Naive thymus-derived CD4-positive, alpha-beta T cell (primary cell): ENCODE measurements at regions not wholly inside any gene's neighbourhood (a gene's known extent, or its start where the extent isn't known, plus 50 kb on each side); places are given as distances from the start of the nearest gene placed in this dataset.
"Not testable (repeated sequence)": the region's sequence is repeated elsewhere in the genome, so short reads cannot be mapped to it uniquely, and the experiment has no call there.

ENCODE experiments used
- ATAC-seq: fragments of 150-1000 bp; cut with Tn5 transposase; 2 replicates; pipeline ENCODE4 v1.10.0; 2021; ENCODE audit warnings: mild to moderate bottlenecking, moderate library complexity
- CTCF ChIA-PET: fragments of 350-600 bp; sonication (Branson Sonifier 250); formaldehyde crosslinking; loops from one replicate; lab custom pipeline; 2021; ENCODE audit warnings: antibody characterized with exemption; lab: Charles Lee
- POLR2A ChIA-PET: fragments of 350-600 bp; sonication (Branson Sonifier 250); formaldehyde crosslinking; loops from one replicate; lab custom pipeline; 2021; ENCODE audit warnings: antibody characterized with exemption, inconsistent platforms; lab: Charles Lee
- DNase-seq, 9 donors: peaks; one replicate each; pipeline versions ENCODE4 v3.0.0 to v3.0.0-alpha.2; 2020 to 2022; ENCODE audit warnings: mixed read lengths in 1 of 9
- H3K27ac ChIP-seq: one replicate; pipeline ENCODE4 v1.7.0; 2013; ENCODE audit warnings: mild to moderate bottlenecking, low read depth, low read length, moderate library complexity
- H3K27me3 ChIP-seq, 2 donors: one replicate each; pipeline ENCODE4 v1.7.0; 2013; ENCODE audit warnings: low read length in 2 of 2, mild to moderate bottlenecking in 2 of 2, moderate library complexity in 2 of 2; ENCODE audit not compliant: control insufficient read depth in 2 of 2, insufficient read depth in 2 of 2
- H3K36me3 ChIP-seq, 3 experiments: 1 replicate in 2 of 3; 2 replicates in 1 of 3; pipeline ENCODE4 v1.7.0; 2013; ENCODE audit warnings: low read length in 3 of 3, mild to moderate bottlenecking in 3 of 3, moderate library complexity in 1 of 3; ENCODE audit not compliant: insufficient read depth in 3 of 3, control insufficient read depth in 2 of 3
- H3K4me1 ChIP-seq, 2 donors: one replicate each; pipeline ENCODE4 v1.7.0; 2013; ENCODE audit warnings: low read length in 2 of 2, mild to moderate bottlenecking in 2 of 2, moderate library complexity in 1 of 2; ENCODE audit not compliant: control insufficient read depth in 2 of 2, insufficient read depth in 2 of 2
- H3K4me3 ChIP-seq: 2 replicates; pipeline ENCODE4 v1.7.0; 2013; ENCODE audit warnings: mild to moderate bottlenecking, low read length
- H3K9me3 ChIP-seq, 3 experiments: 1 replicate in 2 of 3; 2 replicates in 1 of 3; pipeline ENCODE4 v1.7.0; 2013; ENCODE audit warnings: low read length in 3 of 3; ENCODE audit not compliant: control insufficient read depth in 2 of 3
- H3K27ac Mint-ChIP-seq, 9 donors: one replicate each; pipeline ENCODE4 v1.8.0; 2020 to 2022; ENCODE audit warnings: mixed read lengths in 9 of 9, mild to moderate bottlenecking in 8 of 9, moderate library complexity in 5 of 9, inconsistent platforms in 2 of 9
- H3K27me3 Mint-ChIP-seq, 5 donors: one replicate each; pipeline ENCODE4 v1.8.0; 2021 to 2022; ENCODE audit warnings: mixed read lengths in 5 of 5, mild to moderate bottlenecking in 1 of 5
- H3K36me3 Mint-ChIP-seq, 5 donors: one replicate each; pipeline ENCODE4 v1.8.0; 2020 to 2022; ENCODE audit warnings: mixed read lengths in 5 of 5, mild to moderate bottlenecking in 3 of 5, inconsistent platforms in 1 of 5
- H3K4me1 Mint-ChIP-seq, 7 donors: one replicate each; pipeline ENCODE4 v1.8.0; 2020 to 2022; ENCODE audit warnings: mixed read lengths in 7 of 7, mild to moderate bottlenecking in 3 of 7, inconsistent platforms in 1 of 7
- H3K4me3 Mint-ChIP-seq, 10 donors: one replicate each; pipeline ENCODE4 v1.8.0; 2020 to 2022; ENCODE audit warnings: mild to moderate bottlenecking in 10 of 10, mixed read lengths in 10 of 10, moderate library complexity in 6 of 10, inconsistent platforms in 2 of 10
- H3K9me3 Mint-ChIP-seq, 11 donors: one replicate each; pipeline ENCODE4 v1.8.0; 2020 to 2022; ENCODE audit warnings: mixed read lengths in 11 of 11, mild to moderate bottlenecking in 4 of 11, inconsistent platforms in 1 of 11, moderate library complexity in 1 of 11
- intact Hi-C, 2 donors: fragments of 100-400 bp; cut with micrococcal nuclease; formaldehyde crosslinking; loops; one replicate each; pipeline ENCODE4 v1.15.1; 2023

GRCh38 chr20:29741894-29742698 lies 1515.4 kb upstream of the DEFB115 start:
- Histone ChIP-seq H3K4me1 (no peaks in the 10 kb centered on the region), H3K9me3 (peaks cover 0 to 12% (median 0%) of the 10 kb centered on the region in 3 experiments), H3K4me3 (no peak overlapping the region), H3K36me3 (no peaks in the 10 kb centered on the region), H3K27me3 (no peaks in the 10 kb centered on the region), H3K27ac (no peak overlapping the region)
- H3K27ac Mint-ChIP-seq: no peak overlapping the region
- H3K27me3 Mint-ChIP-seq: peaks cover 0 to 7% (median 0%) of the 10 kb centered on the region in 5 donors
- intact Hi-C loops: no loop called here
- ChIA-PET CTCF (no interaction called here), POLR2A (no interaction called here)
- no peaks in the 10 kb centered on the region for H3K4me1 Mint-ChIP-seq
- H3K4me3 Mint-ChIP-seq: peak overlapping the region in 1 of 10 donors; percentile 27
- ATAC-seq (peak; percentile 24), DNase-seq (no peak)
- peaks cover 0 to 49% (median 22%) of the 10 kb centered on the region in 11 donors for H3K9me3 Mint-ChIP-seq
- H3K36me3 Mint-ChIP-seq: peaks cover 0 to 5% (median 0%) of the 10 kb centered on the region in 5 donors

DNA sequence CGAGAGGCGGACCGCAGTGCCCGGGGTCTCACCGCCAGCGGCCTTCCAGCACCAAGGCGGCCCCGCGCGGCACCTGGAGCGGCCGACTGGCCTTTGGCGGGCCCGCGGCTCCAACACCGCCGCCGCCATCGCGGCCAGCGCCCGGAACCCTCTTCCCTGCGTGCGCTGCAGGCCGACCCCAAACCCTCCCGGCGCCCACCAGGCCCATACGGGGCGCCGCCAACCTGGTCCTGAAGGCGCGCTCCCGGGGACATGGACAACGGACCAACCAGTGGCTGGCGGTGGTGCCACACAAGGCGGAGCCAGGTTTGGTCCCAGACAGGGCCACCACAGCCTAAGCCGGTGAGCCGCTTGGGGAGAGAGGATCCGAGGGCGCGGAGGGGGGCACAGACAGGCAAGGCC lies 1514.8 kb upstream of the DEFB115 start:
- ChIA-PET POLR2A (no interaction called here), CTCF (no interaction called here)
- intact Hi-C loops: no loop called here
- Histone ChIP-seq H3K27me3 (no peaks in the 10 kb centered on the region), H3K27ac (no peak overlapping the region), H3K4me1 (no peaks in the 10 kb centered on the region), H3K4me3 (no peak overlapping the region), H3K9me3 (peaks cover 0 to 12% (median 0%) of the 10 kb centered on the region in 3 experiments), H3K36me3 (no peaks in the 10 kb centered on the region)
- H3K27me3 Mint-ChIP-seq: peaks cover 0 to 7% (median 0%) of the 10 kb centered on the region in 5 donors
- H3K4me3 Mint-ChIP-seq: no peak overlapping the region
- ATAC-seq (no peak), DNase-seq (no peak)
- no peaks in the 10 kb centered on the region for H3K4me1 Mint-ChIP-seq
- H3K36me3 Mint-ChIP-seq: peaks cover 0 to 5% (median 0%) of the 10 kb centered on the region in 5 donors
- H3K9me3 Mint-ChIP-seq: peaks cover 0 to 45% (median 18%) of the 10 kb centered on the region in 11 donors
- H3K27ac Mint-ChIP-seq: no peak overlapping the region

DNA sequence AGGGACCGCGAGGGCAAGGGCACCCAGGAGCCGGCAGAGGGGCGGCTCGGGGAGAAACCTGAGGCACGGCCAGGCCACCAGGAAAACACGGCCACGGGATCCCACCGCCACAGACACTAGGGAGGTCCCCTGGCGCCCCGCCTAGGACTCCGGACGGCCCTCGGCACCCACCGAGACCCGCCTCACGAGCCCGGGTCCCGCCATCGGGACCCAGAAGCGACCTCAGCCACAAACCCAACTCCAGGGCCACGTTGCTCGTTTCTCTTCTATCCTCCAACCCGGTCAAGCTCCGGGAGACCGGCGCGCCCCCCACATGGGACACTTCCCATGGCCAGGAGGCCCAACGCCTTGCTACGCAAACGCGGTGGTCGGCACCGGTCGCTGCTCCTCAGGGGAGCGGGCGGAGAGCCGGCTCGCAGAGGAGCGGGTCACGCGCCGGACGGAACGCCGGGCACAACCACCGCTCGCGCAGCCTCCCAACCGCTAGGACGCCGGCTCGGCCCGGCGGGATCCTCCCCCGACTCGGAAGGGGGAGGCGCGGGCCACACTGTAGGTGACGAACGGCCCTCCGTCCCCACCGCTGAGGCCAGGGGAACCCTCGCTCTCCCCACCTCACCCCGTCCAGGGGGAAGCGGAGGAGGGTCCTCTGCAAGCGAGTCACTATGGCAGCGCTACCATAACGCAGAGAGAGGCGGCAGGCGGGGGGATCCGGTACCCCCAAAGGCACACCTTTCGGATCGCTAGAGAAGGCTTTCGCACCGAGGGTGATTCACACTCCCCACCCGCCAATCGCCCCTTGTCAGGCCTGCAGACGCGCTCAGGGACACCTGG lies 1514.1 kb upstream of the DEFB115 start:
- peaks cover 0 to 39% (median 13%) of the 10 kb centered on the region in 11 donors for H3K9me3 Mint-ChIP-seq
- H3K4me3 Mint-ChIP-seq: peak overlapping the region in 1 of 10 donors; percentile 48
- intact Hi-C loops: no loop called here
- H3K36me3 ChIP-seq: no peaks in the 10 kb centered on the region
- ChIA-PET CTCF (no interaction called here), POLR2A (no interaction called here)
- H3K27ac Mint-ChIP-seq: no peak overlapping the region
- peaks cover 0 to 12% (median 0%) of the 10 kb centered on the region in 3 experiments for H3K9me3 ChIP-seq
- H3K4me1 ChIP-seq: no peaks in the 10 kb centered on the region
- no peak for ATAC-seq
- DNase-seq: no peak
- peaks cover 0 to 7% (median 0%) of the 10 kb centered on the region in 5 donors for H3K27me3 Mint-ChIP-seq
- no peaks in the 10 kb centered on the region for H3K27me3 ChIP-seq
- H3K4me3 ChIP-seq: no peak overlapping the region
- no peaks in the 10 kb centered on the region for H3K4me1 Mint-ChIP-seq
- H3K27ac ChIP-seq: no peak overlapping the region
- peaks cover 0 to 5% (median 0%) of the 10 kb centered on the region in 5 donors for H3K36me3 Mint-ChIP-seq

DNA sequence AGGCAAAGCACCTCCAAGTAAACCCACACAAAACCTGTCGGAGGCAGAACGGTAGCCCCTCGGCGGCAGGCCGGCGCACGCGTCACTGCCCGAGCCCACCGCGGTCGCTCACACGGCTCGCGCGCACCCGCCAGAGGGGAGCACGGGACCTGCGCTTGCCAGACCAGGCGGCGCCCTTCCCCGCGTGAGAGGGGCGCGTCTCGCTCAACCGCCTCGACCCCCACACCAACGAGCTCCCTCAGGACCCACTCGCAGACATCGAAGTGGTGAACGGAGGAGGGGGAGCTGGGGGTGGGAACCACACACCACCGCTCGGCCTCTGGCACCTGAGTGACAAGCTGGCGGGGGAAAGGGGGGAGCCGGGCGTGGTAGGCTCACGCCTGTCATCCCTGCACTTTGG lies 1513.4 kb upstream of the DEFB115 start:
- Histone ChIP-seq H3K27ac (no peak overlapping the region), H3K4me1 (no peaks in the 10 kb centered on the region), H3K4me3 (no peak overlapping the region), H3K36me3 (no peaks in the 10 kb centered on the region), H3K27me3 (no peaks in the 10 kb centered on the region), H3K9me3 (peaks cover 0 to 12% (median 0%) of the 10 kb centered on the region in 3 experiments)
- no peaks in the 10 kb centered on the region for H3K4me1 Mint-ChIP-seq
- intact Hi-C loops: no loop called here
- H3K4me3 Mint-ChIP-seq: no peak overlapping the region
- DNase-seq: no peak
- H3K9me3 Mint-ChIP-seq: peaks cover 0 to 32% (median 10%) of the 10 kb centered on the region in 11 donors
- no peak for ATAC-seq
- ChIA-PET CTCF (no interaction called here), POLR2A (no interaction called here)
- H3K27me3 Mint-ChIP-seq: peaks cover 0 to 7% (median 0%) of the 10 kb centered on the region in 5 donors
- H3K36me3 Mint-ChIP-seq: peaks cover 0 to under 1% (median 0%) of the 10 kb centered on the region in 5 donors
- H3K27ac Mint-ChIP-seq: no peak overlapping the region

DNA sequence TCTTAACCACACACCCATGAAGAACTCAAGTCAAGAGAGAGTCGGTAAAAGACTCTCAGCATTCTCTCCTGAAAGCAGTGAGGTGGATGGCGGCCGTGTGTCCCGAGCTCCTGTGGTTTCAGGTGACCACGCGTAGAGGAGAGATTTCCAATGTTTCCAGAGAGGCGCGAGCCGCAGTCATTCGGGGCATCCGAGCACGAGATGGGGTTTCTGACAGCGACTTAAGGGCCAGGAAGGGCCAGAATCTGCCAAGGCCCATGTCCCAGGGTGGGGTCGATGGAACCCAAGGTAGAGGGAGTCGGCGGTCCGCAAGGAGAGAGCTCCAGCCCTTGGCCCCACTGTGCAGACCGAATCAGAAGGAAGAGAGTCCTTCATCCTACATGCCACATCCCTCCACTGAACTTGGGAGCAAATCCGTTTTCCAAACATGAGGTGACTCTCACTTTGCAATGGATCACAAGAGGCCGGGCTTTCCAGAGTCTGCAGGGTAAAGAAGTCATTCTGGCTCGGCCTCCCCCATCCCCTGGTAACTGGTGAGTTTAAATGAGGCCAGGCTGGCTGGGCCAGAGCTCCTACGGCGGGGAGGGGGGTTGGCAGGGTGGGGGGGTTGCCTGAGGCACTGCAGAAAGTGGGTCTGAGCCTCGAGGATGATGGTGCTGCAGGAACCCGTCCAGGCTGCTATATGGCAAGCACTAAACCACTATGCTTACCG lies 1511.8 kb upstream of the DEFB115 start:
- peaks cover 0 to 12% (median 0%) of the 10 kb centered on the region in 3 experiments for H3K9me3 ChIP-seq
- H3K27me3 Mint-ChIP-seq, H3K4me3 Mint-ChIP-seq, POLR2A ChIA-PET, H3K27me3 ChIP-seq, ATAC-seq, H3K27ac ChIP-seq, H3K36me3 Mint-ChIP-seq, CTCF ChIA-PET, intact Hi-C loops, H3K4me3 ChIP-seq, DNase-seq, H3K4me1 ChIP-seq, H3K36me3 ChIP-seq, H3K27ac Mint-ChIP-seq, H3K4me1 Mint-ChIP-seq: not testable (repeated sequence)
- peaks cover 0 to 30% (median 5%) of the 10 kb centered on the region in 11 donors for H3K9me3 Mint-ChIP-seq

GRCh38 chr20:29750268-29750899 lies 1507.1 kb upstream of the DEFB115 start:
- peaks cover 9 to 66% (median 27%) of the 10 kb centered on the region in 11 donors for H3K9me3 Mint-ChIP-seq
- peaks cover 0 to 4% (median 0%) of the 10 kb centered on the region in 3 experiments for H3K9me3 ChIP-seq
- peaks cover 0 to 23% (median 19%) of the 10 kb centered on the region in 5 donors for H3K36me3 Mint-ChIP-seq
- H3K27me3 Mint-ChIP-seq: peaks cover 0 to 18% (median 6%) of the 10 kb centered on the region in 5 donors
- no peaks in the 10 kb centered on the region for H3K36me3 ChIP-seq
- H3K4me1 ChIP-seq: no peaks in the 10 kb centered on the region
- H3K27me3 ChIP-seq: no peaks in the 10 kb centered on the region
- H3K27ac Mint-ChIP-seq: no peak overlapping the region
- no peak overlapping the region for H3K27ac ChIP-seq
- intact Hi-C loops: no loop called here
- no peak for ATAC-seq
- H3K4me1 Mint-ChIP-seq: peaks cover 0 to 27% (median 0%) of the 10 kb centered on the region in 7 donors
- no peak overlapping the region for H3K4me3 ChIP-seq
- ChIA-PET POLR2A (no interaction called here), CTCF (no interaction called here)
- no peak overlapping the region for H3K4me3 Mint-ChIP-seq
- DNase-seq: no peak
